ENCODE measurements at regions not wholly inside any gene's neighbourhood (a gene's known extent, or its start where the extent isn't known, plus 50 kb on each side); places are given as distances from the start of the nearest gene placed in this dataset.

DNA sequence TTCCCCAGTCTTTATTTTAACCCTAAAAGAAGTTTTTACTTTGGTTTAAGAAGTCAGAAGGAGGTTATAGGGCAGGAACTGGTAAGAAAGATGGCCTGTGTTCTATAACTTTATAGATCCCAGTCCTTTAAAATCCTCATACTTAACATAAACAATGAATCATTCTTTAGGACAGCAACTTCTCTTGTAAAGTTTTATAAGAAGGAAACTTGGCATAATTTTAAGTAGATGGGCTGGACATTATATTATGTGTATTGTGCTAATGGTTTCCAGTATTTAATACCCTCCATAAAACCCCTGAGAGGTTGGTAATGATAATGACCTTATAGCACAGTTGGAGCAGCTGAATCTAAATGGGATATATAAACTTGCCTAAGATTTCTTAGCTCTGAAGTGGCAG is 247.2 kb downstream of the FAM170A start:
- no peak overlapping the region for H3K4me2 ChIP-seq (ENCODE audit: extremely low read depth, insufficient read depth, low read length)
- no peaks in the 10 kb centered on the region for H3K4me1 ChIP-seq (ENCODE audit: control insufficient read depth, extremely low read depth, insufficient read depth, low read length)
- no peak overlapping the region for H3K27ac ChIP-seq (ENCODE audit: insufficient read depth, low read length)
- H3K4me3 ChIP-seq (replicated peaks in 1 of 4; ENCODE audit: control extremely low read depth in 1 of 4, insufficient read depth in 1 of 4, low read depth in 3 of 4, low read length in 4 of 4), result no peak overlapping the region
- no peak for TF ChIP-seq EZH2 (IDR thresholded peaks at IDR 0.05; ENCODE audit: low read length, missing control alignments)
- TF ChIP-seq, protein P1, sequence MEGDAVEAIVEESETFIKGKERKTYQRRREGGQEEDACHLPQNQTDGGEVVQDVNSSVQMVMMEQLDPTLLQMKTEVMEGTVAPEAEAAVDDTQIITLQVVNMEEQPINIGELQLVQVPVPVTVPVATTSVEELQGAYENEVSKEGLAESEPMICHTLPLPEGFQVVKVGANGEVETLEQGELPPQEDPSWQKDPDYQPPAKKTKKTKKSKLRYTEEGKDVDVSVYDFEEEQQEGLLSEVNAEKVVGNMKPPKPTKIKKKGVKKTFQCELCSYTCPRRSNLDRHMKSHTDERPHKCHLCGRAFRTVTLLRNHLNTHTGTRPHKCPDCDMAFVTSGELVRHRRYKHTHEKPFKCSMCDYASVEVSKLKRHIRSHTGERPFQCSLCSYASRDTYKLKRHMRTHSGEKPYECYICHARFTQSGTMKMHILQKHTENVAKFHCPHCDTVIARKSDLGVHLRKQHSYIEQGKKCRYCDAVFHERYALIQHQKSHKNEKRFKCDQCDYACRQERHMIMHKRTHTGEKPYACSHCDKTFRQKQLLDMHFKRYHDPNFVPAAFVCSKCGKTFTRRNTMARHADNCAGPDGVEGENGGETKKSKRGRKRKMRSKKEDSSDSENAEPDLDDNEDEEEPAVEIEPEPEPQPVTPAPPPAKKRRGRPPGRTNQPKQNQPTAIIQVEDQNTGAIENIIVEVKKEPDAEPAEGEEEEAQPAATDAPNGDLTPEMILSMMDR (conservative IDR thresholded peaks at IDR 0.05 in 1 of 2, IDR thresholded peaks at IDR 0.05 in 1 of 2; ENCODE audit: low read depth in 1 of 2, low read length in 2 of 2), result no peak
- H2AFZ ChIP-seq (ENCODE audit: low read length), result no peak overlapping the region
- no peaks in the 10 kb centered on the region for H3K27me3 ChIP-seq (ENCODE audit: control insufficient read depth, insufficient read depth, low read length)
- DNase-seq (ENCODE audit: low read depth in 2 of 2), result peak in 1 of 2 donors; percentile 11
- no peaks in the 10 kb centered on the region for H3K36me3 ChIP-seq (ENCODE audit: control insufficient read depth, insufficient read depth, low read length)
- no peaks in the 10 kb centered on the region for H4K20me1 ChIP-seq (ENCODE audit: control insufficient read depth, extremely low read depth, insufficient read depth, low read length)
- H3K9me3 ChIP-seq (ENCODE audit: control insufficient read depth, insufficient read depth, low read depth, low read length), result no peaks in the 10 kb centered on the region
- H3K9ac ChIP-seq (ENCODE audit: insufficient read depth, low read length), result no peak overlapping the region
- H3K79me2 ChIP-seq (ENCODE audit: control insufficient read depth, insufficient read depth, low read length), result no peaks in the 10 kb centered on the region

DNA sequence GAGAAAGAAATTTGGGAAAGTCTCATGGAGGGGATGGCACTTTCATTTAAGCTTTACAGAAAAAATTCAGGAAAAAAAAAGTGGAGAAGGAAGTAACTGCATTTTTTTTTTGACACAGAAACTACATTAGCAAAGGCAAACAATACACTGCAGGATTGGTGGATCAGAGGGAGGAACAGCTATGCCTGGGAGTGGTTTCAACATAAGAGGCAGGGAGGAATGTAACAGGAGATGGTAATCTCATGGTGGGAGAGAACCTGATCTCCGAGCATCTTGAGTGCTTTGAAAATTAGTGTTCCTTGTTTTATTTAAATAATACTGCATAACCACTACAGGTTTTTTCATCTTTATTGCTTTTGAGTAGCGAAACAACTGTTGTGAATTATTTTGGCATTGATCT is 249.4 kb downstream of the FAM170A start:
- Histone ChIP-seq H3K36me3 (ENCODE audit: control insufficient read depth, insufficient read depth, low read length) (no peaks in the 10 kb centered on the region), H3K27ac (ENCODE audit: insufficient read depth, low read length) (no peak overlapping the region), H2AFZ (ENCODE audit: low read length) (no peak overlapping the region), H4K20me1 (ENCODE audit: control insufficient read depth, extremely low read depth, insufficient read depth, low read length) (no peaks in the 10 kb centered on the region), H3K9ac (ENCODE audit: insufficient read depth, low read length) (no peak overlapping the region), H3K27me3 (ENCODE audit: control insufficient read depth, insufficient read depth, low read length) (no peaks in the 10 kb centered on the region), H3K4me3 (replicated peaks in 1 of 4; ENCODE audit: control extremely low read depth in 1 of 4, insufficient read depth in 1 of 4, low read depth in 3 of 4, low read length in 4 of 4) (no peak overlapping the region), H3K79me2 (ENCODE audit: control insufficient read depth, insufficient read depth, low read length) (no peaks in the 10 kb centered on the region), H3K4me2 (ENCODE audit: extremely low read depth, insufficient read depth, low read length) (no peak overlapping the region), H3K9me3 (ENCODE audit: control insufficient read depth, insufficient read depth, low read depth, low read length) (no peaks in the 10 kb centered on the region), H3K4me1 (ENCODE audit: control insufficient read depth, extremely low read depth, insufficient read depth, low read length) (no peaks in the 10 kb centered on the region)
- DNase-seq (ENCODE audit: low read depth in 2 of 2), result no peak
- no peak for TF ChIP-seq EZH2 (IDR thresholded peaks at IDR 0.05; ENCODE audit: low read length, missing control alignments)
- TF ChIP-seq, protein P1 (conservative IDR thresholded peaks at IDR 0.05 in 1 of 2, IDR thresholded peaks at IDR 0.05 in 1 of 2; ENCODE audit: low read depth in 1 of 2, low read length in 2 of 2), result no peak

DNA sequence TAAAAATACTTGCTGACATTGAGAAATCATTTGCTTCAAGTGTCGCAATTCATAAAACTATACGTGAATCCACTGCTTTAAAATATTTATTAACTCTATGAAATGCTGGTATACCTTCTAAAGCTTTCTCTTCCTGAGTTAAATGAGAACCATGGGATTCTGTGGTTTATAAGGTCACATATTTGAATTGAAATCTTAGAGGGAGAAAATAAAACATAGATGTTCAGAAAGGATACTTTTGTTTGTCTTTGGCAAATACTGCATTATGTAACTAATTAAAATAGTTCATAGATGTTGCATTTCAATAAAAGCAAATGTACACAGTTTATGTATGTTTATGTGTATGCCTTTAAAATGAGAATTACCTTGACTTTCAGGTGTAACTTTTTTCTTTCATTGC is 250.1 kb downstream of the FAM170A start:
- no peak overlapping the region for H3K27ac ChIP-seq (ENCODE audit: insufficient read depth, low read length)
- no peak overlapping the region for H2AFZ ChIP-seq (ENCODE audit: low read length)

More for the DNA sequence above, 250.1 kb downstream of the FAM170A start:
- no peaks in the 10 kb centered on the region for H3K9me3 ChIP-seq (ENCODE audit: control insufficient read depth, insufficient read depth, low read depth, low read length)
- no peak overlapping the region for H3K9ac ChIP-seq (ENCODE audit: insufficient read depth, low read length)
- no peak overlapping the region for H3K4me3 ChIP-seq (replicated peaks in 1 of 4; ENCODE audit: control extremely low read depth in 1 of 4, insufficient read depth in 1 of 4, low read depth in 3 of 4, low read length in 4 of 4)
- no peak for TF ChIP-seq EZH2 (IDR thresholded peaks at IDR 0.05; ENCODE audit: low read length, missing control alignments)
- TF ChIP-seq, protein P1 (conservative IDR thresholded peaks at IDR 0.05 in 1 of 2, IDR thresholded peaks at IDR 0.05 in 1 of 2; ENCODE audit: low read depth in 1 of 2, low read length in 2 of 2), result no peak
- no peaks in the 10 kb centered on the region for H3K36me3 ChIP-seq (ENCODE audit: control insufficient read depth, insufficient read depth, low read length)
- no peak for DNase-seq (ENCODE audit: low read depth in 2 of 2)
- H4K20me1 ChIP-seq (ENCODE audit: control insufficient read depth, extremely low read depth, insufficient read depth, low read length), result no peaks in the 10 kb centered on the region
- H3K4me1 ChIP-seq (ENCODE audit: control insufficient read depth, extremely low read depth, insufficient read depth, low read length), result no peaks in the 10 kb centered on the region
- H3K4me2 ChIP-seq (ENCODE audit: extremely low read depth, insufficient read depth, low read length), result no peak overlapping the region
- no peaks in the 10 kb centered on the region for H3K79me2 ChIP-seq (ENCODE audit: control insufficient read depth, insufficient read depth, low read length)
- H3K27me3 ChIP-seq (ENCODE audit: control insufficient read depth, insufficient read depth, low read length), result no peaks in the 10 kb centered on the region
